ENCODE measurements at regions not wholly inside any gene's neighbourhood (a gene's known extent, or its start where the extent isn't known, plus 50 kb on each side); places are given as distances from the start of the nearest gene placed in this dataset.

DNA sequence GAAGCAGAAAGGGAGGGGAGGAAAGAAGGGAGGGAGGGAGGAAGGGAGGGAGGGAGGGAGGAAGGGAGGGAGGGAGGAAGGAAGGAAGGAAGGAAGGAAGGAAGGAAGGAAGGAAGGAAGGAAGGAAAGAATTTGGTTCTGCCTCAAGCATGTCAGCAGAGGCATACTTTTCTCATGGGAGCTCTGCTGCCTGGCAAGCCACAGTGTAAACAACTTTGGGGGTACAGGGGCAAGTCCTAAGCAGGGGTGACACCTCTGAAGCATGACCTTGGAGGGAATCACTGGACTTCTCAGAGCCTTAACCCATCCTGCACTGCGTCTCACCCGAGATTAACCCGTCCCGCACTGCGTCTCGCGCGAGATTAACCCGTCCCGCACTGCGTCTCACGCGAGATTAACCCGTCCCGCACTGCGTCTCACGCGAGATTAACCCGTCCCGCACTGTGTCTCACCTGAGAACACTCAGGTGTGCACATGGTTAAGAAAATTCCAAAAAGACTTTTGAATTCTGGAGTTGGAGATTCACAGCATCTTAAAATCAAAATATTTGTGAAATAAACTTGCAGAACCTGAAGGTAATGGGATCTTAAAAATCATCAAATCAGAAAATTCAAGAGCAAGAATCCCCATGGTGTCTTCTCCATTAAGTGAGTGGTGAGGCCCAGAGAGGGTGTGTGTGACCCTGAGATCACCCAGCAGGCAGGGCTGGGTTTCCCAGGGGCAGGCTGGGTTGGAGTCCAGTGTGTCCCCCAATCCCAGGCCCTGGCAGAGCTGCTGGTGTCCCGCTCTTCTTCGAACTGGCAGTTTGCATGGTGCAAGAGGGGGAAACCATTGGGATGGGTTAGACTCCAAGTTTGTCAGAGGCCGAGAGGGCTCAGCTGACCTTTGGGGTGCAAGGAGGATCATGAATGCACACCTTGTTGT lies 190.4 kb downstream of the MN1 start:
- Mint-ChIP-seq H3K27ac (no peak overlapping the region; a peak in 1 of 7 replicates), H3K4me1 (peaks cover 9 to 29% of the 10 kb centered on the region in 2 experiments; a peak in 3 of 4 replicates), H3K27me3 (ENCODE audit: low read depth) (peaks cover 5% of the 10 kb centered on the region), H3K9me3 (no peaks in the 10 kb centered on the region; a peak in 2 of 5 replicates), H3K4me3 (no peak overlapping the region), H3K36me3 (ENCODE audit: insufficient read depth in 1 of 3, low read depth in 3 of 3) (no peaks in the 10 kb centered on the region)
- no peak overlapping the region for H3K4me2 ChIP-seq (ENCODE audit: insufficient read depth, insufficient read length, low read length)
- no peaks in the 10 kb centered on the region for H3K79me2 ChIP-seq (ENCODE audit: insufficient read depth, low read length)
- no peak overlapping the region for H3K14ac ChIP-seq (ENCODE audit: insufficient read depth, low read length)
- WGBS (ENCODE audit: extremely low coverage, insufficient read length, low lambda C conversion rate) = no CpG with 5 or more reads among the region's 23 CpGs
- H2BK120ac ChIP-seq (ENCODE audit: low read depth, low read length, poor library complexity, severe bottlenecking) = no peak overlapping the region
- no peak for DNase-seq
- H3K27me3 ChIP-seq (ENCODE audit: insufficient read depth, low read length) = no peaks in the 10 kb centered on the region; the same call in 1 of the 2 replicates
- no peak overlapping the region for H3K27ac ChIP-seq (ENCODE audit: insufficient read length, low read depth, low read length)
- H3K9me3 ChIP-seq (ENCODE audit: control insufficient read depth, low read depth, low read length) = no peaks in the 10 kb centered on the region
- H3K9ac ChIP-seq (ENCODE audit: extremely low read depth, insufficient read length, low read length) = no peak overlapping the region
- H4K8ac ChIP-seq (replicated peaks; ENCODE audit: insufficient read length, low read depth, low read length) = no peak overlapping the region
- no peak overlapping the region for H3K23ac ChIP-seq (ENCODE audit: insufficient read length, low read depth, low read length)
- H4K20me1 ChIP-seq (ENCODE audit: control insufficient read depth, insufficient read depth, insufficient read length) = no peaks in the 10 kb centered on the region
- H3K23me2 ChIP-seq (ENCODE audit: insufficient read length, low read depth, low read length, poor library complexity, severe bottlenecking) = no peaks in the 10 kb centered on the region
- no peak overlapping the region for H3K56ac ChIP-seq (ENCODE audit: insufficient read length, low read depth, low read length)
- no peak overlapping the region for H2AK5ac ChIP-seq (ENCODE audit: insufficient read length, low read length)
- H3K4me1 ChIP-seq (ENCODE audit: insufficient read depth, low read length) = peaks cover 4% of the 10 kb centered on the region; the same call in 1 of the 2 replicates
- no peak overlapping the region for H2BK20ac ChIP-seq (ENCODE audit: low read depth, low read length, poor library complexity, severe bottlenecking)
- H3K4ac ChIP-seq (ENCODE audit: low read depth, low read length) = no peak overlapping the region
- TF ChIP-seq, protein P1, sequence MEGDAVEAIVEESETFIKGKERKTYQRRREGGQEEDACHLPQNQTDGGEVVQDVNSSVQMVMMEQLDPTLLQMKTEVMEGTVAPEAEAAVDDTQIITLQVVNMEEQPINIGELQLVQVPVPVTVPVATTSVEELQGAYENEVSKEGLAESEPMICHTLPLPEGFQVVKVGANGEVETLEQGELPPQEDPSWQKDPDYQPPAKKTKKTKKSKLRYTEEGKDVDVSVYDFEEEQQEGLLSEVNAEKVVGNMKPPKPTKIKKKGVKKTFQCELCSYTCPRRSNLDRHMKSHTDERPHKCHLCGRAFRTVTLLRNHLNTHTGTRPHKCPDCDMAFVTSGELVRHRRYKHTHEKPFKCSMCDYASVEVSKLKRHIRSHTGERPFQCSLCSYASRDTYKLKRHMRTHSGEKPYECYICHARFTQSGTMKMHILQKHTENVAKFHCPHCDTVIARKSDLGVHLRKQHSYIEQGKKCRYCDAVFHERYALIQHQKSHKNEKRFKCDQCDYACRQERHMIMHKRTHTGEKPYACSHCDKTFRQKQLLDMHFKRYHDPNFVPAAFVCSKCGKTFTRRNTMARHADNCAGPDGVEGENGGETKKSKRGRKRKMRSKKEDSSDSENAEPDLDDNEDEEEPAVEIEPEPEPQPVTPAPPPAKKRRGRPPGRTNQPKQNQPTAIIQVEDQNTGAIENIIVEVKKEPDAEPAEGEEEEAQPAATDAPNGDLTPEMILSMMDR (conservative IDR thresholded peaks at IDR 0.05) = no peak
- no peak overlapping the region for H4K91ac ChIP-seq (ENCODE audit: insufficient read length, low read depth, low read length)
- no peak overlapping the region for H2BK5ac ChIP-seq (ENCODE audit: insufficient read length, low read length)
- no peak overlapping the region for H3K18ac ChIP-seq (ENCODE audit: insufficient read length, low read depth, low read length)
- H3T11ph ChIP-seq (ENCODE audit: low read length) = no peak overlapping the region
- no peak overlapping the region for H4K5ac ChIP-seq (ENCODE audit: insufficient read length, low read depth, low read length)
- no peak overlapping the region for H2BK15ac ChIP-seq (ENCODE audit: low read depth, low read length)
- no peak overlapping the region for H2AFZ ChIP-seq (ENCODE audit: low read length)
- no peaks in the 10 kb centered on the region for H3K79me1 ChIP-seq (ENCODE audit: insufficient read depth, low read depth, low read length, poor library complexity, severe bottlenecking)
- H2BK12ac ChIP-seq (ENCODE audit: insufficient read length, low read depth, low read length) = no peak overlapping the region
